Fibroblast of lung (primary cell): ENCODE measurements at regions not wholly inside any gene's neighbourhood (a gene's known extent, or its start where the extent isn't known, plus 50 kb on each side); places are given as distances from the start of the nearest gene placed in this dataset.

ENCODE experiments used
- DNase-seq, 2 donors: peaks; one replicate each; pipeline versions ENCODE4 v3.0.0 to v3.0.0-alpha.2; 2010; ENCODE audit warnings: low read depth in 2 of 2
- H2AFZ ChIP-seq: 2 replicates; pipeline ENCODE4 v1.5.1; 2012; ENCODE audit warnings: low read length, control low read depth, inconsistent platforms
- H3K27ac ChIP-seq: 2 replicates; pipeline ENCODE4 v1.5.1; 2011; ENCODE audit warnings: low read length, control low read depth; ENCODE audit not compliant: insufficient read depth
- H3K27me3 ChIP-seq: 2 replicates; pipeline ENCODE4 v1.5.1; 2011; ENCODE audit warnings: mild to moderate bottlenecking, low read length; ENCODE audit not compliant: control insufficient read depth, insufficient read depth
- H3K36me3 ChIP-seq: 2 replicates; pipeline ENCODE4 v1.5.1; 2011; ENCODE audit warnings: low read length; ENCODE audit not compliant: control insufficient read depth, insufficient read depth
- H3K4me1 ChIP-seq: 2 replicates; pipeline ENCODE4 v1.5.1; 2011; ENCODE audit warnings: low read length; ENCODE audit not compliant: control insufficient read depth, insufficient read depth; ENCODE audit errors: extremely low read depth
- H3K4me2 ChIP-seq: 2 replicates; pipeline ENCODE4 v1.5.1; 2011; ENCODE audit warnings: low read length, control low read depth; ENCODE audit not compliant: insufficient read depth; ENCODE audit errors: extremely low read depth
- H3K4me3 ChIP-seq, 4 experiments: fragments of 200-600 bp in 1 of 4; sonication (generic) in 1 of 4; replicated peaks in 1 of 4; 2 replicates each; pipeline ENCODE4 v1.5.1; 2011 to 2016; ENCODE audit warnings: low read length in 4 of 4, low read depth in 3 of 4, mild to moderate bottlenecking in 3 of 4, control low read depth in 2 of 4, inconsistent platforms in 1 of 4, mixed read lengths in 1 of 4; ENCODE audit not compliant: insufficient read depth in 1 of 4; ENCODE audit errors: control extremely low read depth in 1 of 4
- H3K79me2 ChIP-seq: 2 replicates; pipeline ENCODE4 v1.5.1; 2012; ENCODE audit warnings: mild to moderate bottlenecking, low read length, inconsistent platforms; ENCODE audit not compliant: control insufficient read depth, insufficient read depth
- H3K9ac ChIP-seq: 2 replicates; pipeline ENCODE4 v1.5.1; 2011; ENCODE audit warnings: mild to moderate bottlenecking, low read length, control low read depth; ENCODE audit not compliant: insufficient read depth
- H3K9me3 ChIP-seq: 2 replicates; pipeline ENCODE4 v1.5.1; 2012; ENCODE audit warnings: low read depth, low read length; ENCODE audit not compliant: control insufficient read depth, insufficient read depth
- H4K20me1 ChIP-seq: 2 replicates; pipeline ENCODE4 v1.5.1; 2011; ENCODE audit warnings: low read length; ENCODE audit not compliant: control insufficient read depth, insufficient read depth; ENCODE audit errors: extremely low read depth
- EZH2 ChIP-seq: IDR thresholded peaks from 2 replicates; pipeline ENCODE4 v1.5.1; 2012; ENCODE audit warnings: low read length, control low read depth, mild to moderate bottlenecking; ENCODE audit errors: missing control alignments
- TF ChIP-seq, protein P1 (sequence below), 2 donors: IDR thresholded peaks in 1 of 2; conservative IDR thresholded peaks in 1 of 2; 1 replicate in 1 of 2; 2 replicates in 1 of 2; pipeline ENCODE4 v1.5.1; 2011 to 2012; ENCODE audit warnings: low read length in 2 of 2, control low read depth in 1 of 2, inconsistent platforms in 1 of 2, low read depth in 1 of 2, mild to moderate bottlenecking in 1 of 2

DNA sequence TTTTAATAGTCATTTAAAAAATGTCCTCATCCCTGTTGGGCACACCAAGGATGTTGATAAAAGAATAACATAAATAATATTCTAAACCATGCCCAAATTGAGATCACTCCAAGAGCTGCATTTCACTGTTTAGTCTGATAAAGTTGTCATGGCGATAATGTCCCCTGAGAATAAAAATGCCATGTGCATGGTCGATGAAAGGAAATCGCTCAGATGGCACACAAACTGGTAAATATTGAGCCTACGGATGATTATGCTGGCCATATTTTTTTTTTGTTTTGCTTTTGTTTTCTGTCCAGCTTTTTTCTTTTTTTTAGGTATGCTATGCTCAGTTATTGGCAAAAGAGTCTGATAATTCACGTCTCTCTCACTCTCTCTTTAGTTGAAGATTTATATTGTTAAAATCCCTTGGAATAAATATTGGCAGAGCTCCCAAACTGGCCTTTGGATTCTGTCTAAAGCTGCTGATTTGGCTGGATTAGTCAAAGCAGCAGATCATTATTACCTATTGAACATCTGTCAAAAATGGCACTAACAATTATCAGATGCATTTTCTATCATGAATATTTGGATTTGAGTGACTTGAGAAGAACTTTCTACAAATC, 643.8 kb downstream of the SQOR start:
- TF ChIP-seq, protein P1, sequence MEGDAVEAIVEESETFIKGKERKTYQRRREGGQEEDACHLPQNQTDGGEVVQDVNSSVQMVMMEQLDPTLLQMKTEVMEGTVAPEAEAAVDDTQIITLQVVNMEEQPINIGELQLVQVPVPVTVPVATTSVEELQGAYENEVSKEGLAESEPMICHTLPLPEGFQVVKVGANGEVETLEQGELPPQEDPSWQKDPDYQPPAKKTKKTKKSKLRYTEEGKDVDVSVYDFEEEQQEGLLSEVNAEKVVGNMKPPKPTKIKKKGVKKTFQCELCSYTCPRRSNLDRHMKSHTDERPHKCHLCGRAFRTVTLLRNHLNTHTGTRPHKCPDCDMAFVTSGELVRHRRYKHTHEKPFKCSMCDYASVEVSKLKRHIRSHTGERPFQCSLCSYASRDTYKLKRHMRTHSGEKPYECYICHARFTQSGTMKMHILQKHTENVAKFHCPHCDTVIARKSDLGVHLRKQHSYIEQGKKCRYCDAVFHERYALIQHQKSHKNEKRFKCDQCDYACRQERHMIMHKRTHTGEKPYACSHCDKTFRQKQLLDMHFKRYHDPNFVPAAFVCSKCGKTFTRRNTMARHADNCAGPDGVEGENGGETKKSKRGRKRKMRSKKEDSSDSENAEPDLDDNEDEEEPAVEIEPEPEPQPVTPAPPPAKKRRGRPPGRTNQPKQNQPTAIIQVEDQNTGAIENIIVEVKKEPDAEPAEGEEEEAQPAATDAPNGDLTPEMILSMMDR (conservative IDR thresholded peaks at IDR 0.05 in 1 of 2, IDR thresholded peaks at IDR 0.05 in 1 of 2; ENCODE audit: low read depth in 1 of 2, low read length in 2 of 2) = no peak
- TF ChIP-seq EZH2 = no peak
- no peaks in the 10 kb centered on the region for H3K79me2 ChIP-seq
- no peaks in the 10 kb centered on the region for H3K36me3 ChIP-seq
- H4K20me1 ChIP-seq = no peaks in the 10 kb centered on the region
- no peak for DNase-seq
- no peak overlapping the region for H3K4me2 ChIP-seq
- no peak overlapping the region for H3K4me3 ChIP-seq
- no peak overlapping the region for H3K27ac ChIP-seq
- no peaks in the 10 kb centered on the region for H3K27me3 ChIP-seq
- H3K9ac ChIP-seq = no peak overlapping the region
- no peaks in the 10 kb centered on the region for H3K4me1 ChIP-seq
- no peak overlapping the region for H2AFZ ChIP-seq
- H3K9me3 ChIP-seq = no peaks in the 10 kb centered on the region

DNA sequence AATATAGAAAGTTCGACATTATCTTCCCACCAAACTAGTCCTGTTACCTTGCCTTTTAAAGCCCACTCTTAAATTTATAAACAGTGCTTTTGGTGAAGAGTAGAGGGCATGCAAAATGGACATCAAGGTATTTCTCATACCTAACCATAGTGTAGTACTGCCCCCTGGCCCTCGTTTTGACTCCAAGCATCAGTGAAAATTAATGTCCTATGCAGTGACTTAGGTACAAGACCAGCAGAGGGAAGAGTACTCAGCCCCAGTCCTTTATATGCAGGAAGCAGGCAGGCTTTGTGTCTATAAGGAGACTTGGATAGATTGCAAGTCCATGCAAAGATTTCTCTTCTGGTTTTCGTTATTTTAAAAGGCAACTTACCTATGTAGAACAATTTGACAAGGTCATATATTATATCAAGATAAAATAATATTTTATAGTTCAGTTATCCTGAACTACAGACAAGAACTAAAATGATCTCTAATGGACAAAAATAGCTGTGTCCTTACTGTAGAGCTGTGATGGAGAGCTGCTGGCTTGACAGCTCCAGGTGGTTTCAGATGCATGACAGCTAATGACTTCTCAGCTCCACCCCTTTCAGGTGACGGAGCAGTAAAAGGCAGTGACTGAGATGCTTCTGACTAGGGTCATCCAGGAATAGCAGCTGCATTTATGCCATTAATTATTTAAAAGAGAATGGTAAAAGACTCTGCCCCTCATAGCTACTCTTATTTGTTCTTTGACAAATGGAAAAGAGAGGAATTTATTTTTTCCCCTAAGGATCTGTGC, 646.1 kb downstream of the SQOR start:
- H3K9ac ChIP-seq = no peak overlapping the region
- H4K20me1 ChIP-seq = no peaks in the 10 kb centered on the region
- no peaks in the 10 kb centered on the region for H3K79me2 ChIP-seq
- H2AFZ ChIP-seq = no peak overlapping the region
- H3K27ac ChIP-seq = no peak overlapping the region
- H3K4me3 ChIP-seq = no peak overlapping the region
- H3K4me1 ChIP-seq = no peaks in the 10 kb centered on the region
- TF ChIP-seq, protein P1 (conservative IDR thresholded peaks at IDR 0.05 in 1 of 2, IDR thresholded peaks at IDR 0.05 in 1 of 2; ENCODE audit: low read depth in 1 of 2, low read length in 2 of 2) = no peak
- TF ChIP-seq EZH2 = no peak
- no peaks in the 10 kb centered on the region for H3K36me3 ChIP-seq
- DNase-seq = no peak
- H3K27me3 ChIP-seq = no peaks in the 10 kb centered on the region
- no peaks in the 10 kb centered on the region for H3K9me3 ChIP-seq
- no peak overlapping the region for H3K4me2 ChIP-seq

DNA sequence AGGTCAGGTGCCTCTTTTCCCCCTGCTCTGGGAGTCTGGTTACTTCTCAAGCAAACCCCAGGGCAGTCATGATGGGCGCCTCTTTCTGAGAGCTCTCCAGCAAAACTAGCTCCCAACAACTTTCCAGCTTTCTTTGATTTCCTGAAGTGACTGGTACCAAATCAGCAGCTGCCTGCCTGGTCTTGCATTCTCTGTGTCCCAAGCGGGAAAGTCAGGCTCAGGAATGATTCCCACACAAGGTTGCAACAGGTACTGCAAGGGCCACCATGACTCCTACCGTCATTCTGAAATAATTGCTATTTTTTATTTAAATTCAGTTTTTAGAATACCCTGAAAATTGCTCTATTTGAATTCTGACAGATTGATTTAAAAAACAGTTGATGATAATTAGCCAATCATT, 658.7 kb downstream of the SQOR start:
- Histone ChIP-seq H3K4me1 (no peaks in the 10 kb centered on the region), H3K27me3 (no peaks in the 10 kb centered on the region)
- no peak for TF ChIP-seq EZH2
- TF ChIP-seq, protein P1 (conservative IDR thresholded peaks at IDR 0.05 in 1 of 2, IDR thresholded peaks at IDR 0.05 in 1 of 2; ENCODE audit: low read depth in 1 of 2, low read length in 2 of 2) = no peak

More for the DNA sequence above, 658.7 kb downstream of the SQOR start:
- no peak overlapping the region for H2AFZ ChIP-seq
- no peak for DNase-seq
- H3K36me3 ChIP-seq = no peaks in the 10 kb centered on the region
- H3K79me2 ChIP-seq = no peaks in the 10 kb centered on the region
- no peak overlapping the region for H3K4me2 ChIP-seq
- no peak overlapping the region for H3K9ac ChIP-seq
- no peak overlapping the region for H3K4me3 ChIP-seq
- no peak overlapping the region for H3K27ac ChIP-seq
- H3K9me3 ChIP-seq = no peaks in the 10 kb centered on the region
- no peaks in the 10 kb centered on the region for H4K20me1 ChIP-seq
